ENCODE measurements at regions not wholly inside any gene's neighbourhood (a gene's known extent, or its start where the extent isn't known, plus 50 kb on each side); places are given as distances from the start of the nearest gene placed in this dataset.
"Not testable (repeated sequence)": the region's sequence is repeated elsewhere in the genome, so short reads cannot be mapped to it uniquely, and the experiment has no call there.

GRCh38 chr6:56745081-56745480, 102.4 kb upstream of the DST start:
- DNase-seq (ENCODE audit: low read depth), result no peak

GRCh38 chr6:56744528-56744927, 101.8 kb upstream of the DST start:
- DNase-seq (ENCODE audit: low read depth), result no peak

GRCh38 chr6:56742122-56742791, 99.6 kb upstream of the DST start:
- DNase-seq (ENCODE audit: low read depth), result peak; percentile 28

- DNase-seq (ENCODE audit: low read depth), result no peak
Observed at GRCh38 chr6:56741472-56741871, 98.8 kb upstream of the DST start.

GRCh38 chr6:56739836-56740815, 97.4 kb upstream of the DST start:
- no peak for DNase-seq (ENCODE audit: low read depth)

- no peak for DNase-seq (ENCODE audit: low read depth)
Observed at GRCh38 chr6:56736804-56737203, 94.1 kb upstream of the DST start.

GRCh38 chr6:56734335-56734734, 91.6 kb upstream of the DST start:
- no peak for DNase-seq (ENCODE audit: low read depth)

- no peak for DNase-seq (ENCODE audit: low read depth)
Observed at GRCh38 chr6:56733211-56733697, 90.6 kb upstream of the DST start.

- DNase-seq (ENCODE audit: low read depth), result no peak
Observed at GRCh38 chr6:56732517-56732916, 89.8 kb upstream of the DST start.

GRCh38 chr6:56730663-56731529, 88.2 kb upstream of the DST start:
- peak; percentile 78 for DNase-seq (ENCODE audit: low read depth)

- DNase-seq (ENCODE audit: low read depth), result peak; percentile 83
Observed at GRCh38 chr6:56729719-56730118, 87.0 kb upstream of the DST start.

GRCh38 chr6:56729166-56729565, 86.5 kb upstream of the DST start:
- not testable (repeated sequence) for DNase-seq (ENCODE audit: low read depth)

- peak; percentile 83 for DNase-seq (ENCODE audit: low read depth)
Observed at GRCh38 chr6:56727097-56727850, 84.6 kb upstream of the DST start.

- peak; percentile 36 for DNase-seq (ENCODE audit: low read depth)
Observed at GRCh38 chr6:56725254-56725653, 82.6 kb upstream of the DST start.

GRCh38 chr6:56724455-56724854, 81.8 kb upstream of the DST start:
- DNase-seq (ENCODE audit: low read depth), result peak; percentile 92

- no peak for DNase-seq (ENCODE audit: low read depth)
Observed at GRCh38 chr6:56720882-56721281, 78.2 kb upstream of the DST start.

GRCh38 chr6:56720202-56720601, 77.5 kb upstream of the DST start:
- DNase-seq (ENCODE audit: low read depth), result not testable (repeated sequence)

GRCh38 chr6:56719315-56720058, 76.8 kb upstream of the DST start:
- DNase-seq (ENCODE audit: low read depth), result peak; percentile 79

GRCh38 chr6:56718236-56718635, 75.5 kb upstream of the DST start:
- DNase-seq (ENCODE audit: low read depth), result no peak

- peak; percentile 67 for DNase-seq (ENCODE audit: low read depth)
Observed at GRCh38 chr6:56716229-56716628, 73.5 kb upstream of the DST start.

GRCh38 chr6:56715741-56716140, 73.1 kb upstream of the DST start:
- DNase-seq (ENCODE audit: low read depth), result no peak
